ENCODE measurements at regions not wholly inside any gene's neighbourhood (a gene's known extent, or its start where the extent isn't known, plus 50 kb on each side); places are given as distances from the start of the nearest gene placed in this dataset.

DNA sequence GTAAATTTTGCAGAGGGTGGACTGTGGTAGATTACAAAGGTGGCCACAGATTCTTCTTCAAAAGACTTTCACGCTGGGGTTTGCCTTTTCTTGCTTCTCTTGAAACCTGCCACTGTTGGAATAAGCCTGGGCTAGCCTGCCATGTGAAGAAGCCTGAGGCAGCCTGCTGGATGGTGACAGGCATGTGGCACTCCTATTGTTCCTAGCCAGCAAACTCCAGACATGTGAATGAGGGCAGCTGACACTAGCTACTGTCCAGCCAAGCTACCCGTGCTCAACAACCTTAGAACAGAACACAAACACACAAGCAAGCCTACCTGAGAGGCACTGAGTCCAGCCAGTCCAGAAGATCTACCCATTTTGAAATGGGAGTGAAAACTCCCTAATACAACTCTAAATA is 322.7 kb upstream of the LARGE1 start:
- H3K27ac Mint-ChIP-seq: no peak overlapping the region
- ChIA-PET CTCF (no interaction called here), POLR2A (no interaction called here)
- no peaks in the 10 kb centered on the region for H3K4me1 Mint-ChIP-seq
- no peaks in the 10 kb centered on the region for H3K27me3 Mint-ChIP-seq
- no peak for DNase-seq
- no peaks in the 10 kb centered on the region for H3K36me3 Mint-ChIP-seq (ENCODE audit: low read depth)
- peaks cover 16% of the 10 kb centered on the region for H3K9me3 Mint-ChIP-seq
- H3K4me3 Mint-ChIP-seq: no peak overlapping the region

DNA sequence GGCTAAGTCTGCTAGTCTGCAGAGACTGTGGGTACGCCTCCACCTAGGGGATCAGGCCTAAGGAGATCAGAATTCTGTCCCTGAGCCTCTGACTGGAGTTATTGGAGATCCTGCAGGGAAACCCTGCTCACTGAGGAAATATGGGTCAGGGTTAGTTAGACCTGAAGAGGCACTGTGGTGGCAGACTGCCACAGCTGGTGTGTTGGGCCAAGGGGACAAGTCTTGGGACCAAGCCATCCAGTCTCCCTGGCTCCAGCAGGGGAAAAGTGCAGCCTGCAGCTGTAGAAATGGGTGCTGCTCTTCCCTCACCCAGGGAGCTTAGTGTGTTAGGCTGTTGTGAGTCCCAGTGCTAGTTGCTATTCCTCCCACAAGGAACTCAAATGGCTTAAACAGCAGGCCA is 334.8 kb upstream of the LARGE1 start:
- no peaks in the 10 kb centered on the region for H3K36me3 Mint-ChIP-seq (ENCODE audit: low read depth)
- no peak for DNase-seq
- CTCF ChIA-PET: no interaction called here

DNA sequence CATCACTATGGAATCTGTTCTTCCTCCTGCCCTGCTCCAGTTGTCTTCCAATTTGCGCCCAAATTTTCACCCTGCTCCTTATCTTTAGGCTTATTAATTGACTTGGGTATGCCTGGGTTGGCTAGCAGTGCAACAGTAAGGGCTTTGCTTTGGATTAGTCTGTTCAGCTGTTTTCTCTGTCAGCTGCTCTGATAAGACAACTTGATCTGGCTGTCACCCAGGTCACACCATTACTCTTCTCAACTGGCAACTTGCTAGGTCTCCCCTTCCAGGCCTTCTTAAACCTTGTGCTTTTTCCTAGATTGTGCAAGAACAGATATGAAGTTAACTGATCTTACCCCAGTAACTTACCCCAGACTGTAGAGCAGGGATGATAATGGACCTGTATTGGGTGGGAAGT is 357.8 kb upstream of the LARGE1 start:
- Mint-ChIP-seq H3K36me3 (ENCODE audit: low read depth) (no peaks in the 10 kb centered on the region), H3K4me1 (no peaks in the 10 kb centered on the region), H3K4me3 (no peak overlapping the region), H3K9me3 (peaks cover 6% of the 10 kb centered on the region), H3K27ac (no peak overlapping the region), H3K27me3 (no peaks in the 10 kb centered on the region)
- no peak for DNase-seq
- ChIA-PET CTCF (no interaction called here), POLR2A (no interaction called here)

More for the DNA sequence above, 334.8 kb upstream of the LARGE1 start:
- POLR2A ChIA-PET: no interaction called here
- Mint-ChIP-seq H3K27ac (no peak overlapping the region), H3K9me3 (peaks cover 18% of the 10 kb centered on the region), H3K4me3 (no peak overlapping the region), H3K27me3 (no peaks in the 10 kb centered on the region), H3K4me1 (no peaks in the 10 kb centered on the region)

DNA sequence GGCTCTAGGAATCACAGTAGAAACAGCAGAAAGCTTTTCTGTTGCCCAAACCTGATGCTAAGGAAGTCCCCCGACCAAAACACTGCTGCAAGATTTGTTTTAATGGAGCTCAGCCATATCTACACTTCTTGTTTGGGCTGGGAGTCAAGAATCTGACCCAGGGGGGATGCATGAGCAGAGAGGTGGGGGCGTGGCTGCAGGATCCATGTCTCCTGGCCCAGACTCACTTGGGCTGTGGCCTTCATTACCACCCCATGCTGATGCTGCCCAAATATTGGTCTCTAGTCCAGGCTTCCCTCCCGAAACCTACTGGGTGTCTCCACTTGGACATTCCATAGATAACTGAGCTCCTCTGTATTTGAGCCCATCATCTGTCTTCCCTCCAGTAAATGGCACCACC is 361.5 kb upstream of the LARGE1 start:
- CTCF ChIA-PET: no interaction called here

DNA sequence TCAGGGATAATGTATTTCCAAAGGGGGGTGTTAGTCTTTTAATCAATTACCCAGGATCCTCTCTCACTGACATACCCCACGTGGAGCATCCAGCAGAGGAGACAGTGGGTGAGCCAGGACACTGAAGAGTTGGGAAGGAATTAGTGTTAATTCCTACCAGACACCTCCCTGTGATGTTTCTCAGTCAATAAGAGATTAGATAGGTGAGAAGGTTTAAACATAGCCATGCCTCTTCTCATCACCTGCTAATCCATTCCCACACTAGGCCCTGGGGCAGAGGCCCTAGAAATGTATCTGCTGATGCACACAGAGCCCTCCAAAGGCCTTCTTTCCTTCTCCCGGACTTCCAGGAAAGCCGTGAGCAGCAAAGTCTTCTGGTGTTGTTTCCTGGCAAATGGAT is 363.6 kb upstream of the LARGE1 start:
- Mint-ChIP-seq H3K27ac (no peak overlapping the region), H3K36me3 (ENCODE audit: low read depth) (no peaks in the 10 kb centered on the region), H3K4me3 (no peak overlapping the region), H3K27me3 (no peaks in the 10 kb centered on the region), H3K4me1 (no peaks in the 10 kb centered on the region), H3K9me3 (peaks cover 4% of the 10 kb centered on the region)
- ChIA-PET CTCF (no interaction called here), POLR2A (no interaction called here)
- no peak for DNase-seq

More for the DNA sequence above, 361.5 kb upstream of the LARGE1 start:
- POLR2A ChIA-PET: no interaction called here
- H3K27ac Mint-ChIP-seq: no peak overlapping the region
- no peak overlapping the region for H3K4me3 Mint-ChIP-seq
- no peaks in the 10 kb centered on the region for H3K4me1 Mint-ChIP-seq
- H3K27me3 Mint-ChIP-seq: no peaks in the 10 kb centered on the region
- no peaks in the 10 kb centered on the region for H3K36me3 Mint-ChIP-seq (ENCODE audit: low read depth)
- H3K9me3 Mint-ChIP-seq: peaks cover 2% of the 10 kb centered on the region
- no peak for DNase-seq

DNA sequence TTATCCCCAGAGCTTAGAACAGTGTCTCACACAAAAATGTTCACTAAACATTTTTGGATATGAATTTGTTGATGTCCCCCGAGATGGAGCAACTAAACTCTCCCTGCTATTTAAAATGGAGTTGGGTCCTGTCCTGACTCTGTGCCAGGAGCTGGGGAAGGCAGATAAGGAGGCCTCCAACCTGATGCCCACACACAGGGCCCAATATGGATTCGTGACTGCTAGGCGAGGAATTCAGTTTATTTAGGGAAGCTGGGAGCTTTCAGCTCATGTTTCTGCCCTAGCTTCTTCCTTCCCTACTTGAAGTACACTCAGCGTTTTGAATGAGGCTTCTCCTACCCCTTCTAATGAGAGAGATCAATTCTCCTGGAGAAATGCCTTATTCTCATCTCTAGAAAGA is 373.0 kb upstream of the LARGE1 start:
- Mint-ChIP-seq H3K27me3 (no peaks in the 10 kb centered on the region), H3K4me3 (no peak overlapping the region), H3K9me3 (no peaks in the 10 kb centered on the region), H3K4me1 (no peaks in the 10 kb centered on the region), H3K27ac (no peak overlapping the region), H3K36me3 (ENCODE audit: low read depth) (no peaks in the 10 kb centered on the region)
- POLR2A ChIA-PET: no interaction called here
- no peak for DNase-seq
- CTCF ChIA-PET: no interaction called here

DNA sequence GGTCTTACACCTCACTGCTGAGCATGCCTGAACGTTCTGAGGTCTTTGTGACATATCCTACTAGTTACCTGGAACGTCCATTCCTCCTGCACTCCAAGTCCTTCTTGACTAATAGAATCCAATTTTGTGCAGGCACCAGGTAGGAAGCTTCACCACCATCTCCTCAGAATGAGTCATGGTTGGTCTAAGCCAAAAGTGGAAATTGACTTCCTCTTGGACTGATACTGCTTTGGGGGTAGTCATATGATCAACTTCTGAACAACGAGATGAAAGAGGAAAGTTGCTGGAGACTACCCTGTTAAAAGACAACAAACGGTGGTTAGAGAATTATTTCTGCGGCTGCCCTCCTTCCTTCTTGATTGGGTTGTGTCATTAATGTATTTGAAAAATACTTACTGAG is 374.2 kb upstream of the LARGE1 start:
- no peak for DNase-seq
- Mint-ChIP-seq H3K4me1 (no peaks in the 10 kb centered on the region), H3K4me3 (no peak overlapping the region), H3K36me3 (ENCODE audit: low read depth) (no peaks in the 10 kb centered on the region), H3K27me3 (no peaks in the 10 kb centered on the region), H3K27ac (no peak overlapping the region), H3K9me3 (no peaks in the 10 kb centered on the region)
- CTCF ChIA-PET: no interaction called here
- POLR2A ChIA-PET: no interaction called here

DNA sequence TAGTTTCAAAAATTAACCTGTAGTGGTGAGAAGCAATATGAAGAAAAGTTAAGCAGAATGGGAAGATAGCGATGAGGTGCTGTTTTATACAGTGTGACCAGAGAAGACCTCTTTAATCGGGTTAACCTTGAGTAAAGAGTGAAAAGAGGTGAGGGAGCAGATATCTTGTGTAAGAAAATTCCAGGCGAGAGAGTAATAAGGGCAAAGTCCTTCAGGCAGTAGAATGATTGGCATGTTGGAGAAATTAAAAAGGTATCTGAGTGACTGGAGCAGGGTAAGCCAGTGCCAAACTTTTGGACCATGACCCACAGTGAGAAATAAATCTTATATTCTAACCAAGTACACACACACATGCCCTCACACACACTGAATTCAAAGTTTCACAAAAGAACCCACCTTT is 374.7 kb upstream of the LARGE1 start:
- CTCF ChIA-PET: no interaction called here
- DNase-seq: no peak
- no peaks in the 10 kb centered on the region for H3K36me3 Mint-ChIP-seq (ENCODE audit: low read depth)
- no peaks in the 10 kb centered on the region for H3K27me3 Mint-ChIP-seq
- H3K9me3 Mint-ChIP-seq: no peaks in the 10 kb centered on the region
- H3K4me3 Mint-ChIP-seq: no peak overlapping the region
- POLR2A ChIA-PET: no interaction called here
- no peaks in the 10 kb centered on the region for H3K4me1 Mint-ChIP-seq
- H3K27ac Mint-ChIP-seq: no peak overlapping the region

DNA sequence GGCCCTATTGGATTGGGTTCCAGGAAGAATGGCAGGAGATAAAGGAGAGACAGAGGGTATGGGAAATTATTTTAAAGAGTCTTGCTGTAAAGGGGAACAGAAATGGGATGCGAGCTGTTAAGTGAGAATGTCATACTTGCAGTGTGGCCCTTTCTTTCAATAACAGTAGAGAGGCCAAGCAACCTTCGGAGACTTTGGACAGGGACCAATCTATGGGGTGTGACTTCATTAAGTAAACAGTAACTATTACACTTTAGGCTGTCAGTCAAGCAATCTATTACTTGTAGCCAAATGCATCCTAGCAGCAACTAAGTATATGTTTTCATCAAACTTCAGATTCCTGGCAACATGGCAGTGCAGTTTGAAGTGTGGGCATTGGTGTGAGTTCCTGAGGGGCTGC is 376.2 kb upstream of the LARGE1 start:
- POLR2A ChIA-PET: no interaction called here
- Mint-ChIP-seq H3K4me1 (no peaks in the 10 kb centered on the region), H3K9me3 (no peaks in the 10 kb centered on the region), H3K27me3 (no peaks in the 10 kb centered on the region), H3K4me3 (no peak overlapping the region), H3K36me3 (ENCODE audit: low read depth) (no peaks in the 10 kb centered on the region), H3K27ac (no peak overlapping the region)
- CTCF ChIA-PET: no interaction called here
- no peak for DNase-seq

DNA sequence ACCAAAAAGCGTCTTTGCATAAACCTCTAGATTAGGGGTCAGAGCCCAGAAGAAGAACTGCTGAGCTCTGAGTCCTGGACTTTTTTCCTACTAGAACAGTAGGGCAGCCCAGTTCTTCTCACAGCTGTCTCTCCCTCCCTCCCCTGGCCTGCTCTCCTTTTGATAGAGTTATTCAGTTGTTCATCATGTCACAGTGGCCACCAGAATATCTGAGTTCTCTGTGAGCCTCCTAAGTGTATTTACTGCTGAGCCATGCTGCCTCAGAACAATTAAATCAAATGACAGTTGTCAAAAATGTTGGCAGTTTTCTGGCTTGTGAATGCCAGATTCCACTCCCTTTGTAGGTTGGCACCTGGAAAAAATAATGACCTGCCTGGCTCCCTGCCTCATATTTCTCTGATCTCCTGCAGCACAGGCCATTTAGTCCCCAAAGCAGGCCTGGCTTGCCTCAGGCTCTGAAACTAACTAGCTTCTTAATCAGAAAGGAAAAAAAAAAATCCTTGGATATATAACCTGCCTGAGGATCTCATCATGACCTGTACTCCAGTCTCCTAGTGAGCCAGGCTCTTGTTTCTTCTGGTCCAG is 377.4 kb upstream of the LARGE1 start:
- no peaks in the 10 kb centered on the region for H3K27me3 Mint-ChIP-seq
- no peak overlapping the region for H3K4me3 Mint-ChIP-seq
- POLR2A ChIA-PET: no interaction called here
- H3K9me3 Mint-ChIP-seq: no peaks in the 10 kb centered on the region
- H3K27ac Mint-ChIP-seq: no peak overlapping the region
- no peaks in the 10 kb centered on the region for H3K4me1 Mint-ChIP-seq
- CTCF ChIA-PET: no interaction called here
- no peak for DNase-seq
- H3K36me3 Mint-ChIP-seq (ENCODE audit: low read depth): no peaks in the 10 kb centered on the region

DNA sequence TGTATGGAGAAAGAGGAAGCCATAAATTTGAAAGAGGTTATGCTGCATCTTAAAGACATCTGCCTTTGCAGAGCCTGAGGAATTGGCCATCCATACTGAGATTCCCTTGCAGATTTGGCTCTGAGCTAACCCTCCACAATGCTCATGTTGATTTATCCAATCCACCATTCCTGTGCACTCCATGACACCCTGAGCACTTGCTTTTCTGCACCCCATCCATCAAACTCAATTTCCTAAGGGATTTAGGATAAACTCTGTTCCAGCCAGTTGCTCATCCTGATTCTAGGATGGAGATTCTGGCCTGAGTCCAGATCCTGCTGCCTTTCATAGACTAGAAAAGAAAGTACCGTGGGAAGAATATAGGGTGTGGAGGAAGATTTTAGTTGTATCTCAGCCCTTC is 379.2 kb upstream of the LARGE1 start:
- no peaks in the 10 kb centered on the region for H3K27me3 Mint-ChIP-seq
- CTCF ChIA-PET: no interaction called here
- no peak for DNase-seq

DNA sequence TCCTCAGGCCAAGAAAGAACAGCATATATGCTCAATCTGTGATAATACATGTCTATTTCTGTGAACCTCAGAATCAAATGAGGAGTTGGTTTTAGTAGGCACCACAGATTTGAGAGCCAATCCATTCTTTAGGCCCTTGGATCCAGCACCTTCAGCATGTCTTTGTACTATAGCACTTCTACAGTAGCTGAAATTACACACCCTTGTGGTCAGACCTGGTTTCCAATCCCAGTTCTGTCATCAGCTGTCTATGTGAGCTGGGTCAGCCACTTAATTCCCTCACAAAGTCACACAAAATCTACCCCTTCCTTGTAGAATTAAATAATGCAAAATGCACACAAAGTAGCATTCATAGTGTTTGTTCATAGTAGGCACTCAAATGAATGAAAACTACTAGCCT is 381.3 kb upstream of the LARGE1 start:
- no peak overlapping the region for H3K4me3 Mint-ChIP-seq
- H3K27ac Mint-ChIP-seq: no peak overlapping the region
- H3K4me1 Mint-ChIP-seq: no peaks in the 10 kb centered on the region
- DNase-seq: no peak
- CTCF ChIA-PET: interaction anchor here (0.6 kb wide), 1 partner anchor 1237 kb away, joined by 3 read pairs; no protein-coding TSS in a partner anchor
- POLR2A ChIA-PET: no interaction called here
- no peaks in the 10 kb centered on the region for H3K36me3 Mint-ChIP-seq (ENCODE audit: low read depth)
- no peaks in the 10 kb centered on the region for H3K27me3 Mint-ChIP-seq
- H3K9me3 Mint-ChIP-seq: no peaks in the 10 kb centered on the region

More for the DNA sequence above, 379.2 kb upstream of the LARGE1 start:
- Mint-ChIP-seq H3K27ac (no peak overlapping the region), H3K9me3 (no peaks in the 10 kb centered on the region), H3K36me3 (ENCODE audit: low read depth) (no peaks in the 10 kb centered on the region), H3K4me1 (no peaks in the 10 kb centered on the region), H3K4me3 (no peak overlapping the region)
- POLR2A ChIA-PET: no interaction called here

DNA sequence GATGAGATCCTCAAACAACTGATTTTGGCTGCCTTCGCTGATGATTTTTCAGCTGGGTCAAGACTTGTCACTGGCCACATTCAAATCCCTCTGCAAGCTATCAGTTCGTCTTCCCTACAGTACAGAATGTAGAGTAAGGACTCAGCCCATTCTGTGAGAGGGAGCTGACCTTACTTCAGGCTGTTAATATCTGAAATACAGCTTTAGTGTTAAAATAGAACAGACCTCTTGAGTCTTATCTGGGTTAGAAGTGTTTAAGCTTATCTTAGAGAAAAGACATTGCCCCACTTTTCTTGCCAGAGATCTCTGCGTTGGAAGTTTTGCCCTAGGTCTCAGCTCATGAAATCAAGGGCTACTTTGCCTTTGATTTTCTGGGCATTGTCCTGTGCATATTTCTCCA is 383.4 kb upstream of the LARGE1 start:
- ChIA-PET POLR2A (no interaction called here), CTCF (no interaction called here)
- H3K36me3 Mint-ChIP-seq (ENCODE audit: low read depth): no peaks in the 10 kb centered on the region
- no peak overlapping the region for H3K4me3 Mint-ChIP-seq
- no peak overlapping the region for H3K27ac Mint-ChIP-seq
- H3K27me3 Mint-ChIP-seq: no peaks in the 10 kb centered on the region
- no peaks in the 10 kb centered on the region for H3K4me1 Mint-ChIP-seq
- no peak for DNase-seq
- H3K9me3 Mint-ChIP-seq: peaks cover 7% of the 10 kb centered on the region

DNA sequence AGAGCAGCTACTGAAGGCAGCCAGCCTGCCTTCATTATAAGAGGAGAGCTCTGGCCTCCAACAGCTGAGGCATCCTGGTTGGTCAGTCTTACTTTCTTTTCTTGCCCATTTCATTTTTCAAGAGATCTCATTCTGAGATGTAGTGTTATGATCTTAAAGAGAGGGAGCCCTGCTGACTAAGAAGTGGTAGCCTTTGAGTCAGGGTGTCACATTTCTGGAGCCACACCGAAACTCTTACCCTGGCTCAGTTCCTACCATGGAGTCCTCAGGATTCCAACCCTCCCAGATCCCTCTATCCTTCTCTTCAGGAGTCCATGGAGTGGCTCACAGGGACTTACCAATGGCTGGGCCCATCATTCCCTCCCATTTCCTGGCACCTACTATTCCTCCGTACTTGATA is 386.1 kb upstream of the LARGE1 start:
- Mint-ChIP-seq H3K27ac (no peak overlapping the region), H3K27me3 (no peaks in the 10 kb centered on the region)
- no peak for DNase-seq

DNA sequence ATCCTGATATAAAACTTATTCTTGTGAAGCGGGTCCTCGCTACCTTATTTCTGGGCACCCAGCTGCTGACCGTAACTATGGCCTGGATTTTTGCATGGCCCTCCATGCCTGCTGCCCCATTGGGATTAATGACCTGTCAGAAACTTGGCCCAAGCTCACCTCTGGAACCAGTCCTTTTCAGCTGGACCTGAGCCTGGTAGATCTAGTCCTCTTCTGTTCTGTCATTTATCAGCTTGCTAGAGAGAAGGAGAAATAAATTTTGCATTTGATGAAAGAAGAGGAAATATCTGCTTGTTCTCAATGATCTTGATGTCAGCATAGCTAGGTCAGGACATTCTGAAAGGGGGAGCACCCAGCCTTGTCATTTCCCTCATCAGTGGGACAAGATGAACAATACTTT is 387.8 kb upstream of the LARGE1 start:
- Mint-ChIP-seq H3K4me1 (no peaks in the 10 kb centered on the region), H3K27me3 (no peaks in the 10 kb centered on the region), H3K36me3 (ENCODE audit: low read depth) (no peaks in the 10 kb centered on the region), H3K4me3 (no peak overlapping the region), H3K9me3 (peaks cover 9% of the 10 kb centered on the region), H3K27ac (no peak overlapping the region)
- no peak for DNase-seq
- POLR2A ChIA-PET: no interaction called here
- CTCF ChIA-PET: no interaction called here

More for the DNA sequence above, 386.1 kb upstream of the LARGE1 start:
- Mint-ChIP-seq H3K4me1 (no peaks in the 10 kb centered on the region), H3K9me3 (peaks cover 9% of the 10 kb centered on the region), H3K36me3 (ENCODE audit: low read depth) (no peaks in the 10 kb centered on the region), H3K4me3 (no peak overlapping the region)
- POLR2A ChIA-PET: no interaction called here
- CTCF ChIA-PET: no interaction called here

Data from activated CD4-positive, alpha-beta T cell treated with anti-CD3 and anti-CD28 coated beads, Interleukin-2, amount 10 ng/mL, durations not matched to agents 7 days and 5 days (primary cell).